Limb (tissue), 2 donors: ENCODE measurements at regions not wholly inside any gene's neighbourhood (a gene's known extent, or its start where the extent isn't known, plus 50 kb on each side); places are given as distances from the start of the nearest gene placed in this dataset.
A peak's percentile ranks its signal among the peaks of the same experiment; 100 is the strongest.
"Not testable (repeated sequence)": the region's sequence is repeated elsewhere in the genome, so short reads cannot be mapped to it uniquely, and the experiment has no call there.

ENCODE experiments used
- DNase-seq, 2 donors: peaks; one replicate each; pipeline ENCODE4 v3.0.0-alpha.2; 2016; ENCODE audit errors: extremely low spot score in 2 of 2

DNA sequence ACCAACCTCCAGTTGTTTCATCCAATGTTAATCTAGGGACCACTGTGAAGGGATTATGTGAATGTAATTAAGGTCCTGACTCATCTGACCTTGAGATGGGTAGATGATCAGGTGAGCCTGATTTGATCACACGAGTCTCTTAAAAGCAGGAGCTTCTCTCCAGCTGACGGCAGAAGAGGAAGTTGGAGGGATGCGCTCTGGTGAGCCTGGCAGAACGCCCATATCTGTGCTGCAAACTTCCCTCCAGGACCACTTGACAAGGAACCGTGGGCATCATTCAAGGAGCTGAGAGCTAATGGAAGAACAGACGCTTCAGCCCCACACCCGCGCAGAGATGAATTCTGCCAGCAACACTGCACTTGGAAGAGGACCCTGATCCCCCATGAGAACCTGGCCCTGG lies 642.4 kb downstream of the TNS3 start:
- DNase-seq = no peak

DNA sequence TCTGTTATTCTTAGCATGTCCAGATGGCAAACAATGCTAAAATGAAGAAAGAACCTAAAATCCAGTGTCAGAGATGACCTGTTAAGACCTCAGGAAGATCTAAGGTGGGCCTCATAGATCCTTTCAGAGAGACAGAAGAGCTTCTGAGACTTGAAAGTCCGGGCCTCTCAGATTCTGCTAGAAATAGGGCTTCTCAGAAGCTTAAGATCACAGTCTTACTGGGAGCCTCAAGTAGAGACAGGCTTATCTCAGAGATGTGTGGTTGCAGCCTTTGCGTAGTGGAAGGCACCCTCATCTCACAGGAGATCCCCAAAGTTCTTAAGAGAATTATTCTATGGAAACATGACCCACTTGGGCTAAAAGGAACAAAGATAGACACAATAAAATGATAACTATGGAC lies 642.8 kb downstream of the TNS3 start:
- no peak for DNase-seq

DNA sequence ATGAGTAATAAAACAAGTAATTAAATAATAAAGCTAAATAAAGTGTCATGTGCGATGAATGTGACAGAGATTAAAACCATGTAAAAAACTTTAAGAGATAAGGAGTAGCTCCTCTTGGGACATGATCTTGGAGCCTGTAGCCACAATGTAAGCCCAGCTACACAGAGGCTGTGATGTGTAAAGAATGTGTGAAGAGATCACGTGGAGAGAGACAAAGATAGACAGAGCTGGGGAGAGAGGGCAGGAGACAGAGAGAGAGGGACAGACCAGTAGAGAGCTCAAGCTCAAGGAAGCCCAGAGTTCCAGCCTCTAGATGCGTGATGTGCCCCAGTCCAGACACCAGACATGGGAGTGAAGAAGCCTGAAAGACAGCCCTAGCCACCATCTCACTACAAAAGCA lies 644.1 kb downstream of the TNS3 start:
- DNase-seq = no peak

DNA sequence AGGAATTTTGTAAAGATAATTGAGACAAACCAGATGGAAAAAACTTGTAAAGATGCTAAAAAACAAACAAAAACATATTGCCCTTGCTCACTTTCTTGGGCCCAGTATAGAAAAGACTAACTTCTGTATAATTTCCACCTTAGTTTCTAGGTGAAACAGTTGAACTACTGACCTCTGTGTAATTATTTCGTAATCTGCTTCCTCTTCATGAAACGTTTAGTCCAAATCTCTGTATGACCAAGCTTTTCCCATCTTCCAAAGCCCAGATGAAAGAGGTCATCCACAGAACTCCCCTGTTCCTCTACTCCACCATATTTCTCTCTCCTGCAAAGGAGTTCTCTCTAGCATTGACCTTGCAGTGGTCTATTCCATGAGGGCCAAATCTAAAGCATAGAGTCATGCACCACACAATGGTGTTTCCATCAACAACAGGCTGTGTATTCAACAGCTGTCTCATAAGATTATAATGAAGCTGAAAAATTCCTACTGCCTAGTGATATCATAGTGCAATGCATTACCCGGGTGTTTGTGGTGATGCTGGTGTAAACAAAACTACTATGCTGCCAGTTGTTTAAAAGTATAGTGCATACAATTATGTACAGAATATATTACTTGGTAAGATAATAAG lies 647.6 kb downstream of the TNS3 start:
- no peak for DNase-seq

DNA sequence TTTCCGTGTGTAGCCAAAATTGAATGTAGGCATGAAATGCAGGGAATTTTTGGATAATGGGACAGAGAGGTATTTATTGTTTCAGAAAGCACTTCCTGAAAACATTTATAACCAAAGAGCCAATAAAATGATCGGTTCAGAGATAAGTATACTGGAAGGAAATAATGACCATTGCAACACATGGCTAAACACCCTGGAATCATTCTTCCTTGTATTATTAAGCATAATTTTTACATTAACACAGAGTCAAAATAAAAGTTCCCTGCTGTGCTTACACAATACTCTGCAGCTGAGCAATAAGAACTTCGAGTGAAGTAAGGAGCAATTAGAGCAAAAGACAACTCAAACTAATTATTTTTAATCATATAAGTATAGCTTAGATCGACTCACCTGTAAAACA lies 648.3 kb downstream of the TNS3 start:
- no peak for DNase-seq

DNA sequence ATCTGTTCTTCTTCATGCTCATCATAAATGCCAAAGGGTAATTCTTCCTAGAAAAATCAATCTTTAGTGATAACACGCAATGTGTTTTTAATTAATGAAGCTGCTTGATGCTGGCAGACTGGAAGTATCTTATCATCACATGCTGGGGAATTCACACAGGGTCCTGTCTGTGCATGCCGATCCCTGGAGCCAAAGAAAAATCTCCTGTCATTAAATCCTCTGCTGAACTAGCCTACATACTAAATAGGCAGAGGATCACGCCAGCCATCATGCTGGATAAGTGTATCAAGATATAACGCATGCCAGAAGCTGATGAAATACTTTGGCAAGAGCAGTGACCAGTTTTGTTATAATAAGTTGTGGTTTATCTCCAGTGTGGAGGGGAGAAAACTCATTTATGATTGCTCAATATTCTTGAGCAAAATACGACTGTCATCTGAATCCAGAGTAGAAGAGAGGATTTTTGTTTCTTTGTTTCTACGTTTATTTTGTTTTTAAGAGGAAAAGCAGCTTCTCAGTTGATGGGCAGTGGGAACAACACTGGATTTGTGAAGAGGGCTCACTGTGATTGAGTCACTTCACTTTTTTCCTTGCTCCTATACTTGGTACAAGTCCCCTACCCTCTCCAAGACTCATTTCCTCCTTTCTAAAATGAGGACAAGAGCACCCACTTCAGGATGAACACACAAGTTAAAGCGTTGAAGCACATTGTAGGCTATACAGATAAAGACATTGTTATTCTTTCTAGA lies 649.1 kb downstream of the TNS3 start:
- peak in 1 of 2 donors; percentile 27 for DNase-seq

DNA sequence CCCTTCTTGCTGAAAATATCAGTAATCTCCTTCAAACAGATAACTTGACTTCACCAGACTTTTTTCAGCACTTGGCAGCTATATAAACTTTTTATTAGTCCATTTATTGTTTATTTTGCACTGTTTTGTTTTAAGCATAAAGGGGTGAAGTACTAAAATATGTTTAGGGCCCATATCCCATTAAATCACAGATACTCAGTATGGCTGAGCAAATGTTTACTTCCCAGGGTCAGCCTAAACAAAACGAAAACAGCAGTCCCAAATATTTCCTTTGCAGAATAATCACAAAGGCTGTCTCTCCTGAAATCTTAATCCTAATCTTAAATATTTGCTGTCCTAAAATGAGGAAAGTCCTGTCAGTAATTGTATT lies 649.6 kb downstream of the TNS3 start:
- DNase-seq = no peak

DNA sequence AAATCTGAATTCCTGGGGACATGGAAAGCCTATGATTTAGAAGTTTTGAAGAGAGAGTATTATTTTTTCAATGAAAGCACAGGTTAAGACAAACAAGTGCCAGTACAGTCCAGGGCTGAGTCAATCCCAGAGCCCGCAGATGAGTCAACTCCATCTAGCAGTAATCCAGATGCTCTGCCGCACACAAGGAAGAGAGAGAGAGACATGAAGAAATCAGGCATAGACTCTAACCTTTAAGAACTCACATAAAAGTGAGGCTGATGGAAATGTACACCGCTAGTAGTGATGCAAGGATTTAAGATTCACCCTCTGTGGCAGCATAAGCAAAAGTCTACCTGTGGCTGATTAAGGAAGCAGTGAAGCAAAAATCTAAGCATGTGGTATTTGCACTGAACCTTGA lies 651.5 kb downstream of the TNS3 start:
- no peak for DNase-seq

DNA sequence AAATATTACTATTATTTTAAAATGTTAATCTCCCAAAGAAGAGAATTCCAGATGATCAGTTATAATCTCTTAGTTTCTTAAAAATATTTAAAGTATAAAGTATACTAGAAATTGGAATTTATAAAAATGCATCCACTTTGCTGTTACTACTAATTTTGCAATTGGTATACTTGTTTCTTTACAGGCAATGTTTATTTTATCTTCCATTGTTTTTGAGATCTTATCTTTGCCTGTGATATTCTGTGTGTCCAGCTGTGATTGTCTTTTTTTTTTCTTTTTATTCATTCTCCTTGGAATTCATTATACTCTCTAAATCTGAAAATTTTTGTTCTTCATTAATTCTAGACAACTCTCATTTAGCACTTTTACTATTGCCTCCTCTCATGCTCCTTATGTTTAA lies 652.6 kb downstream of the TNS3 start:
- no peak for DNase-seq

DNA sequence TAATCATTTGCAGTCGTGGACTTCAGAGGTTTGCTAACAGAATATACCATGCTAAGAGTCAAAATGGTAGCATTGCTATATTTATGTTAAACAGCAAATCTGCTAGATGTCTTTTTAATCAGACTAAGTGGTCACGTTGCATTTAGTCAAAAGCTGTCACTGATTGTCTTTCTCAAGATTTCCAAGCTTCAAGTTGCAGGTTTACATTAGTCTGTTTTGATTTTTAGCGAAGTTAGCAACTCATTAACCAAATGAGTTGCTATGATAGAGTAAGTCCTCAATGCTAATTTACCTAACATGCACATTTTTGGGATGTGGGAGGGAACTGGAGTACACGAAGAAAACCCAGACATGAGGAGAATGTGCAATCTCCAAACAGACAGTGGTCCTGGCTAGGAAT lies 653.2 kb downstream of the TNS3 start:
- DNase-seq = no peak

DNA sequence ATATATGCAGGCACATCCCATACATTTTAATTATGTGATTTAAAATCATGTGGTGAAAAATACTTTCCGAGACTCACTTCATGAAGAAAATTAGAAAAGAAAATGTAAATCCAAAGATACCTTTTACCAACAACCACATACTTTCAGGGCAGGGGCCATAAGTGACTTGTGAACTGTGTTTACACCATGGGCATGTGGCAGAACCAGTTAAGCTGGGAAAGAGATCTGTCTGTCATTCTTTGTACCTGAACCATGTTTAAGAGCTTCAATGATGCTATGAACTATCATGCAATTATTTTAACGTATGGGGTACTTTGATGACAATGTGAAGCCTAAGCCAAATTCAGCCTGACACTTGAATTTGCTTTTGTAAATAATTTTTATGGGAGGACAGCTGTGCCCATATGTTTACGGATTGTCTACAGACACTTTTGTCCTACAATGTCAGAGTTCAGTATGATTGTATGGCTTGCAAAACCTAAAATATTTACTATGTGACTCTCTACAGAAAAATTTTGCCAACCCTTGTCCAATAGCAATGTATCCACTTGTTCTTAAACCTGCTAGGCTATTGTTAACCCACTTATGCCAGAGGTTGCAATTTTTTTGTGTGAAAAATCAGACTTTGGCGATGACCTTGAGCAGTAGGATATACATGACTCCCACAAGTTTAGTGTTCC lies 654.6 kb downstream of the TNS3 start:
- DNase-seq = no peak

DNA sequence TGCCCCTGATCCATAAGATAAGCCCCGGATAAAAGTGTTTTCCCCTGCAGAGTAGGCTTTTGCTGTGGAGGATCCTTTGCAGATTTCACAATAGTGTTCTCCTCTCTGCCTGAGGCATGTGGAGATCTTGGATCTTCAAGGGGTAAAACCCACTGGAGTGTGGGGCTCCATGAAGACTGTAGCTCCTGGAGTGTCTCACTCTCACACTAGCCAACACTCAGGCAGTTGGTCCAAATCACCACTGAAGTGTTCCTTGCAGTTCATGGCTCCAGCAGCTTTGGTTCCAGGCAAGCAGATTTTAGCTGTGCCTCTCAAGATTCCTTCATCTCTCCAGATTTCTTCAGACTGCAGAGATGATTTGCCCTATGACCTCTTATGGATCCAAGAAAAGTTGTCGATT lies 665.3 kb downstream of the TNS3 start:
- DNase-seq = no peak

DNA sequence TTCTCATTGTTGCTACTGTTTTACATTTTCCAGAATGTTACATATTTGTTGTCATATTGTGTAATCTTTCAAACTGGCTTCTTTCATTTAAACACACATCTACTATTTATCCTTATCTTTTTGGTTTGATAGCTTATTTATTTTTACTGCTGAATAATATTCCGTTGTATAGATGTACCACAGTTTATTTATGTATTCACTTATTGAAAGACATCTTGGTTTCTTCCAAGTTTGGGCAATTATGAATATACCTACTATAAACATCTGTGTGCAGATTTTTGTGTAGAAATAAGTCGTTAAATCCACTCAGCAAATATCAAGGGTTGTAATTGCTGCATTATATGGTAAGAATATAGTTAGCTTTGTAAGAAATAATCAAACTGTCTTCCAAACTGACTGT lies 669.2 kb downstream of the TNS3 start:
- no peak for DNase-seq

DNA sequence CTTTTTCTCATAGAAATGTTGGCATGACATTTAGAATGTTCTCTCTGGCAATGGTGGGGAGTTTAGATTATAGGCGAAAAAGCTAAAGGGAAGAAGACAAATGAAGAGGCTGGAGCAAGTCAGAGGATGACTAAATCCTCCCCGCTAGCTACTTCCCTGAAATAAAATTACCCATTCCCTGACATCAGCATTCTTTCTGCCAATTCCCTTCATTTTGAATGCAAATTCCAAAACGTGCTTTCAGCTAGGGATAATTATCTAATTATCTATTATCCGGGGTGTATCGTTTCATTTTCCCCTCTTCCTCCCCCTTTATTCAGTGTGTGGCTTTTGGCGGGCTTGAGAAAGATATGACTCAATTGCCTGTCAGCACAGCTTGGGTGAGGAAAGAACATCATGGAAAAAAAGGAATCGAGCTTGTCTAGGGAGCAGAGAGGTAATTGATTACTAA lies 672.3 kb downstream of the TNS3 start:
- DNase-seq = no peak

DNA sequence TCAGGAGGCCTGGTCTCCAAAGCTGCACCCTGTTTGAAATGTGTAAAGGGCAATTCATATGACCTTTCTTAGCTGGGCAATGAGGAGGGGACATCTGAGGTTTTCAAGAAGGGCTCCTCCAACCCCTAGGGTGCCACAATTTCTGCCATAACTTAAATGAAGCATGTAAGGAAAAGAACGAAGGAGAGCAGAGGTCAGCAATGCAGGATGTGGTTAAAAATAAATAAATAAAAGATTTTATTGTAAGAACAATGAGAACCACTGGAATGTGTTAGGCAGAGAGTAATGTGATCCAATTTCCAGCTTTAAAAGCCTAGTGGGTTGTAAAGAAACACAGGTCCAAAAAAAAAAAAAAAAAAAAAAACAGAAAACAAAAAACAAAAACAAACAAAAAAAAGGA lies 673.1 kb downstream of the TNS3 start:
- DNase-seq = no peak

DNA sequence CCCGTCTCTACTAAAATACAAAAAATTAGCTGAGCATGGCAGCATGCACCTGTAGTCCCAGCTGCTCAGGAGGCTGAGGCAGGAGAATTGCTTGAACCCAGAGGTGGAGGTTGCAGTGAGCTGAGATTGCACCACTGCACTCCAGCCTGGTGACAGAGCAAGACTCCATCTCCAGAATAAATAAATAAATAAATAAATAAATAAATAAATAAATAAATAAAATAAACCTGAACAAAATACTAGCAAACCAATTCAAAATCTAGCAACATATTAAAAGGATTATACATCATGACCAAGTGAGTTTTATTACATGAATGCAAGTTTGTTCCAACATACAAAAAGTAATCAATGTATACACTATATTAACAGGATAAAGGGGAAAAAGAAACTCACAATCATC lies 677.4 kb downstream of the TNS3 start:
- DNase-seq = not testable (repeated sequence)

DNA sequence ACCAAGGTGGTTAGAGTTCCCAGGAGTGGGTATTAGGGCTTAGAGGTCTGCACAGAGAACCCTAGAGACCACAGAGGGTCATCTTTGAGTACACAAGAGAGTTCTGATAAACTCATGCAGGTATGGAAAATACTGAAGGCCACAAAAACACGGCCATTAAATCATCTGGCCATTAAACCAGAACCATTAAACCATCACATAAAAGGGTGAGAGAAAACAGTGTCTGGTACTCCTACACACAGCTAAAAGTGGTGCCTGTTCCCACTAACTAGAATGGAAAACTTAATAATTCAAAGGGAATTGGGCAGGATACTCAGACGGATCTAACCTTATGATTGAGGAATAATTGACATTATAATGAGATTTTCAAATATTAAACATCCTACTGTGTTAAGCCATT lies 679.4 kb downstream of the TNS3 start:
- no peak for DNase-seq

DNA sequence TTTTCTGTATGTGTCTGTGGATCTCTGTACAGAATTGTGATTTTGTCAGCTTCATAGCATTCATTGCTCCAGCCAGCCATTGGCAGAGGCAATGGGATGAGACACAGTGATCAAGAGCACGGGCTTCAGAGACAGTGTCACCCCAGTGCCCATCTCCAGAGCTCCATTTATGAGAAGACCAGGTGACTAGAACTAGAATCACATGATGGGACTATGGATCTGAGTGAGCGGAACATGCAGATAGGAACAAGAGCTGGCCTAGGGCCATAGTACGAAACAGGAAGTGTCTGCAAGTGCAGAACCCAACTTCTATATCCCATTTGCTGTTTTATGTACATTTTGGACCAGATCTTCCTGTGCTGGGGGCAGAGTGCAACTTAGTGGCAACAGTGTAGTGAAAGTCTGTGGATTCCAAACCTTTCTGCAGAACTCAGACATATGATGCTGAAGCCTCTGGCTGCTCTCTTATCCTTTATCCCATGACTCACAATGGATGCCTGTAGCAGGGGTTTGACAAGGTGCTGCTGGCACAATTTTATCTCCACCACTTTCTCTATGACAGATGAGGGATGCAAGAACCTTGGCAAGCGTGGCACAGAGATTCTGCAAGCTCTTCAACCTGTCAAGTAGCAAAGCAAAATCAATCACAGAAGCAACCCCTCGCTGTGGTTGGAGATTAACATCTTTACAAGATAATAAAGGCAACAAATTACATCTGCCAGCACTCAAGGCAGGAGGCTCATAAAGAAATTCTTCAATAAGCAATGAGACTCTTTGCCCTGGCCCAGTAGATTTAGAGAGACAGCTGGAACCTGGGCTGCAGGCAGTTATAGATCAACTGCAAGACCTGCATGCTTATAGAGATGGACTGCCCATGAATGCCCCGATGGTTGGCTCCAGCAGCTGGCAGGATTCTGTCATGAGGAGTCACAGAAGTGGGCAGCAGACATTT lies 681.3 kb downstream of the TNS3 start:
- no peak for DNase-seq

DNA sequence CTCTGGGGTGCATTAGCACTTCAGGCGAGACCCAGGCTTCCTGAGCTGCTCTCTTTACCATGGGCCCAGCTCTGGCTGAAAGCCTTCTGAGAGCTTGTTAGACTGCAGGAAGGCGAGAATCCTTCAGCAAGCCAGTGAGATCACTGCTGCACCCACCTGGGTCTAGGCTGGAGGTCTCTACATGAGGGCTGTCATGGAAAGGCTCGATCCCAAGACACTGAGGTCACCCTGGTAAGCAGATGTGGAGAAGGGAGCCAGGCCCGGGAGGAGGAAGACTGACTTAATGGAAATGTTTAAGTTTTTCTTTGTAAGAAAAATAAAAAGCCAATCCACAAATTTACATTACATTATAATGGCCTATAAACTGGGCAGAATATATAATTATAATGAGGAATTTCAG lies 684.5 kb downstream of the TNS3 start:
- no peak for DNase-seq

DNA sequence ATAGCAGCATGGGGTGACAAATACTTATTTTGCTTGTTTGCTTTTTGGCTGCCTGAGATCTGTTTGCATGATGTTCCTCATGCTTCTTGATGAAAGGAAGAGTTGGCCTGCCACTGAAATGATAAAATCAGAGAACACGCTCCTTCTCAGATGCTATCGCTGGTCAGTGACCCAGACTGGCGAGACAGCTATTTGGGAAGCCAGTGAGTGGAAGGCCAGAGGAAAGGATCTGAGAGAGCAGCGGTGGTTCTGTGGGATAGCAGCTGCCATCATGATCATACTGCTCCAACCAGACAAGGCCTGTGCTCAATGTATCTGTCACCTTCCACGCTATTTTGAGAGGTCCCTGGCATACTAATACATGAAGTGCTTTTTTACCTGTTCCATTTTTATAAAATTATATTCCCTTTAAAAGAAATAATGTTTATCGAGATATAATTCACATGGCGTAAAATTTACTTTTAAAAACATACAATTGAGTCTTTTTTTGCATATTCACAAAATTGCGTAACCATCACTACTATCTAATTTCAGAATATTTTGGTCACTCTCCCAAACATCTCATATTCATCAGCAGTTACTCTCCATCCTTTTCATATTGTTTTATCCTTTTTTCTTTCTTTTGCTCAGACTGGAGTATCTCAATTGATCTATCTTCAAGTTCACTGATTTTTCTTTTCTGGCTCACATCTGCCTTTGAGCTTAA lies 695.1 kb downstream of the TNS3 start:
- no peak for DNase-seq

DNA sequence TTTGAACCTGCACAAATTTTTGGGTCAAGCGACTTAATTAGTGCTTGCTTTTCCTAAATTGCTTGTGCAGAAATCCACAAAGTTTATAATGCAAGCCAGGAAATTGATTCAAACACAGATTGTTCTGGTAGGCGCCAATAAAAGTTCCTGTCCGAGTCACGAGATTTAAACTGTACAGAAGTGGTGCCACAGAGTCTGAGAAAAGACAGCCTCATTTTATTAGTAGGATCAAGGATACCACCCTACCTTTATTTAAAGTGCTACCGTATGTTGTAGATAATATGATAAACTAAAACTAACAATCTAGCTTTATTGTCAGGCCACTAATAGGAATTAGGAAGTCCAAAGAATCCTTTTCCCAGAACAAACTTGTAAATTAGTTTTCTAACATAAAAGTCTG lies 696.7 kb downstream of the TNS3 start:
- no peak for DNase-seq
